ENCODE measurements at regions not wholly inside any gene's neighbourhood (a gene's known extent, or its start where the extent isn't known, plus 50 kb on each side); places are given as distances from the start of the nearest gene placed in this dataset.

DNA sequence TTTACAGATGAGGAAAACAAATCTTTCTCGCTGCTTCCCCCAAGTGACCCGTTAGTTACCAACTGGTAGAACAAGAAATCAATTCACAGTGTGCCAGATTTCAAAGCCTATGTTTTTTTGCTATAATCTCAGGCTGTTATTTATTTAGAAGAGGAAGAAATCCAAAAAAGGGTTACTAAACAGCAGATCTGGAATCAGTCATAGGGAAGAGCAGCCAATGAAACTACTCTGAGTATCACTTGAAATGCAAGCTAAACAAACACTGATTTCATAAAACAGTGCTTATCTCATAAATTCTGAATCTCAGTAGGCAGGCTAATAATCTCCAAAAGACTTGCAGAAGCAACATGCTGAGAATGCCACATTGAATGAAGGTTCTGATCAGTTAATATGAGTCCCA lies 829.5 kb upstream of the ACO1 start:
- DNase-seq (ENCODE audit: low spot score), result no peak
- H3K27me3 ChIP-seq (ENCODE audit: control insufficient read depth in 1 of 2, insufficient read depth in 2 of 2, low read length in 2 of 2), result no peaks in the 10 kb centered on the region
- POLR2A ChIA-PET, result no interaction called here
- in situ Hi-C loops (cut with HindIII; ENCODE audit: extremely low pct_ligation_motif_present, low pct_unique_long_range_greater_than_20kb) (no loop called here), intact Hi-C loops (cut with micrococcal nuclease; ENCODE audit: unreplicated experiment) (no loop called here)
- no peaks in the 10 kb centered on the region for H3K79me2 ChIP-seq (ENCODE audit: insufficient read depth, low read length)
- 0% methylated on average over 2 of the region's 2 CpGs for WGBS (ENCODE audit: low lambda C conversion rate)
- no TSS peak for BruUV-seq (replicated peaks)
- no peak overlapping the region for H2AFZ ChIP-seq (ENCODE audit: low read length)
- H3K9me3 ChIP-seq (ENCODE audit: low read length), result no peaks in the 10 kb centered on the region
- H3K4me1 ChIP-seq (ENCODE audit: insufficient read depth, low read length), result no peaks in the 10 kb centered on the region
- no peak for TF ChIP-seq MXI1 (IDR thresholded peaks at IDR 0.05; ENCODE audit: borderline replicate concordance, low read depth, low read length)
- no peak for FAIRE-seq
- ATAC-seq, result no peak
- H3K27ac ChIP-seq (ENCODE audit: extremely low read length, insufficient read depth, low read length), result no peak overlapping the region
- no peaks in the 10 kb centered on the region for H3K36me3 ChIP-seq (replicated peaks in 1 of 2; ENCODE audit: control insufficient read depth in 1 of 2, insufficient read depth in 2 of 2, low read length in 2 of 2)
- H3K4me2 ChIP-seq (ENCODE audit: low read depth, low read length), result no peak overlapping the region
- H3K4me3 ChIP-seq (replicated peaks in 1 of 3; ENCODE audit: insufficient read depth in 1 of 3, low read depth in 2 of 3, low read length in 3 of 3), result no peak overlapping the region
- CTCF ChIA-PET (ENCODE audit: low intra/inter-chr PET ratio, low total read pairs), result no interaction called here
- H4K20me1 ChIP-seq (ENCODE audit: insufficient read depth, low read length), result no peaks in the 10 kb centered on the region
- no peak overlapping the region for H3K9ac ChIP-seq (ENCODE audit: insufficient read depth, low read depth, low read length)

DNA sequence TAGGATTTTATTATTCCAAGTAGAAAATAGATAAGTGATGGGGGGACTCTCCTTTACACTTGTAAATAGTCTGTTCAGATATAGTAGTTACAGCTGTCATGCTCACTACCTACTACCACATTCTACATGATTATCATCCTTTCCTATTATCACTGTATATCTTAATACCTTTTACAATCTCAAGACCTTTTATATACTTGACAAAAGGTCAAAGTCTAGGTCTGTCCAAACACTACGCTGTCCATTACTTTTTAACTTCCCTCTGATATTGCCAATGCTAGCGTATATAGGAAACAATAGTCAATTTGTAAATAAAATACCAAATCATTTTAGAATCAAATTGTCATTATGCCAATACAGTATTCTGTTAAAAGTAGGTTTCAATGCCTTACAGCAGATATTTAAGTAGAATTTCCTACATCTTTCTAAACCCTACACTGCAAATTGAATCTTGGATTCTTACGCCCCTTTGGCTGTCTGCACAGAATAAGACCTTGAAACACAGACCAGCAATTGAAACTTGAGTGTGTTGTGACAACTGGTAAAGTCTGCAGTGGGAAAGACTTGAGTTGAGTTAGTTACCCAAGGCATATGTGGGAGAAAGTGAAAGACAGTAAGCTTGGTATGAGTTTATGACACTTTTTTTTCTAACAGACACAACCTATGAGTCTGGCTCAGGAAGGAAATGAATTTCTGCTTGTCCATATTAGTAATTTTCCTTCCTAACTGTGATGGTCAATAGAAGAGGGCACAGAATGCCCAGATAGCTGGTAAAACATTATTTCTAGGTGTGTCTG lies 827.6 kb upstream of the ACO1 start:
- H3K4me1 ChIP-seq (ENCODE audit: insufficient read depth, low read length), result no peaks in the 10 kb centered on the region
- BruUV-seq (replicated peaks), result no TSS peak
- no peaks in the 10 kb centered on the region for H3K9me3 ChIP-seq (ENCODE audit: low read length)
- H2AFZ ChIP-seq (ENCODE audit: low read length), result no peak overlapping the region
- POLR2A ChIA-PET, result no interaction called here
- H3K79me2 ChIP-seq (ENCODE audit: insufficient read depth, low read length), result no peaks in the 10 kb centered on the region
- no peak overlapping the region for H3K4me3 ChIP-seq (replicated peaks in 1 of 3; ENCODE audit: insufficient read depth in 1 of 3, low read depth in 2 of 3, low read length in 3 of 3)
- FAIRE-seq, result no peak
- H3K9ac ChIP-seq (ENCODE audit: insufficient read depth, low read depth, low read length), result no peak overlapping the region
- H3K27me3 ChIP-seq (ENCODE audit: control insufficient read depth in 1 of 2, insufficient read depth in 2 of 2, low read length in 2 of 2), result no peaks in the 10 kb centered on the region
- ATAC-seq, result no peak
- no peaks in the 10 kb centered on the region for H4K20me1 ChIP-seq (ENCODE audit: insufficient read depth, low read length)
- intact Hi-C loops (cut with micrococcal nuclease; ENCODE audit: unreplicated experiment) (no loop called here), in situ Hi-C loops (cut with HindIII; ENCODE audit: extremely low pct_ligation_motif_present, low pct_unique_long_range_greater_than_20kb) (no loop called here)
- H3K27ac ChIP-seq (ENCODE audit: extremely low read length, insufficient read depth, low read length), result no peak overlapping the region
- WGBS (ENCODE audit: low lambda C conversion rate), result 26% methylated on average over 3 of the region's 3 CpGs
- H3K36me3 ChIP-seq (replicated peaks in 1 of 2; ENCODE audit: control insufficient read depth in 1 of 2, insufficient read depth in 2 of 2, low read length in 2 of 2), result no peaks in the 10 kb centered on the region
- CTCF ChIA-PET (ENCODE audit: low intra/inter-chr PET ratio, low total read pairs), result no interaction called here
- no peak for DNase-seq (ENCODE audit: low spot score)
- H3K4me2 ChIP-seq (ENCODE audit: low read depth, low read length), result no peak overlapping the region
- no peak for TF ChIP-seq ZNF326 (CRISPR knock-in tag; IDR thresholded peaks at IDR 0.05; ENCODE audit: borderline replicate concordance)
- TF ChIP-seq SMAD1 (CRISPR knock-in tag; IDR thresholded peaks at IDR 0.05; ENCODE audit: borderline replicate concordance, low read depth), result no peak
- no peak for TF ChIP-seq KLF9 (CRISPR knock-in tag; IDR thresholded peaks at IDR 0.05; ENCODE audit: low read depth)
- TF ChIP-seq, protein P1, sequence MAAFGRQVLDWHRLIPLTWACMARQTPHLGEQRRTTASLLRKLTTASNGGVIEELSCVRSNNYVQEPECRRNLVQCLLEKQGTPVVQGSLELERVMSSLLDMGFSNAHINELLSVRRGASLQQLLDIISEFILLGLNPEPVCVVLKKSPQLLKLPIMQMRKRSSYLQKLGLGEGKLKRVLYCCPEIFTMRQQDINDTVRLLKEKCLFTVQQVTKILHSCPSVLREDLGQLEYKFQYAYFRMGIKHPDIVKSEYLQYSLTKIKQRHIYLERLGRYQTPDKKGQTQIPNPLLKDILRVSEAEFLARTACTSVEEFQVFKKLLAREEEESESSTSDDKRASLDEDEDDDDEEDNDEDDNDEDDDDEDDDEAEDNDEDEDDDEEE (CRISPR knock-in tag; IDR thresholded peaks at IDR 0.05), result no peak
- TF ChIP-seq, protein P2, sequence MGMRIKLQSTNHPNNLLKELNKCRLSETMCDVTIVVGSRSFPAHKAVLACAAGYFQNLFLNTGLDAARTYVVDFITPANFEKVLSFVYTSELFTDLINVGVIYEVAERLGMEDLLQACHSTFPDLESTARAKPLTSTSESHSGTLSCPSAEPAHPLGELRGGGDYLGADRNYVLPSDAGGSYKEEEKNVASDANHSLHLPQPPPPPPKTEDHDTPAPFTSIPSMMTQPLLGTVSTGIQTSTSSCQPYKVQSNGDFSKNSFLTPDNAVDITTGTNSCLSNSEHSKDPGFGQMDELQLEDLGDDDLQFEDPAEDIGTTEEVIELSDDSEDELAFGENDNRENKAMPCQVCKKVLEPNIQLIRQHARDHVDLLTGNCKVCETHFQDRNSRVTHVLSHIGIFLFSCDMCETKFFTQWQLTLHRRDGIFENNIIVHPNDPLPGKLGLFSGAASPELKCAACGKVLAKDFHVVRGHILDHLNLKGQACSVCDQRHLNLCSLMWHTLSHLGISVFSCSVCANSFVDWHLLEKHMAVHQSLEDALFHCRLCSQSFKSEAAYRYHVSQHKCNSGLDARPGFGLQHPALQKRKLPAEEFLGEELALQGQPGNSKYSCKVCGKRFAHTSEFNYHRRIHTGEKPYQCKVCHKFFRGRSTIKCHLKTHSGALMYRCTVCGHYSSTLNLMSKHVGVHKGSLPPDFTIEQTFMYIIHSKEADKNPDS (CRISPR knock-in tag; IDR thresholded peaks at IDR 0.05), result no peak
- TF ChIP-seq, protein P3, sequence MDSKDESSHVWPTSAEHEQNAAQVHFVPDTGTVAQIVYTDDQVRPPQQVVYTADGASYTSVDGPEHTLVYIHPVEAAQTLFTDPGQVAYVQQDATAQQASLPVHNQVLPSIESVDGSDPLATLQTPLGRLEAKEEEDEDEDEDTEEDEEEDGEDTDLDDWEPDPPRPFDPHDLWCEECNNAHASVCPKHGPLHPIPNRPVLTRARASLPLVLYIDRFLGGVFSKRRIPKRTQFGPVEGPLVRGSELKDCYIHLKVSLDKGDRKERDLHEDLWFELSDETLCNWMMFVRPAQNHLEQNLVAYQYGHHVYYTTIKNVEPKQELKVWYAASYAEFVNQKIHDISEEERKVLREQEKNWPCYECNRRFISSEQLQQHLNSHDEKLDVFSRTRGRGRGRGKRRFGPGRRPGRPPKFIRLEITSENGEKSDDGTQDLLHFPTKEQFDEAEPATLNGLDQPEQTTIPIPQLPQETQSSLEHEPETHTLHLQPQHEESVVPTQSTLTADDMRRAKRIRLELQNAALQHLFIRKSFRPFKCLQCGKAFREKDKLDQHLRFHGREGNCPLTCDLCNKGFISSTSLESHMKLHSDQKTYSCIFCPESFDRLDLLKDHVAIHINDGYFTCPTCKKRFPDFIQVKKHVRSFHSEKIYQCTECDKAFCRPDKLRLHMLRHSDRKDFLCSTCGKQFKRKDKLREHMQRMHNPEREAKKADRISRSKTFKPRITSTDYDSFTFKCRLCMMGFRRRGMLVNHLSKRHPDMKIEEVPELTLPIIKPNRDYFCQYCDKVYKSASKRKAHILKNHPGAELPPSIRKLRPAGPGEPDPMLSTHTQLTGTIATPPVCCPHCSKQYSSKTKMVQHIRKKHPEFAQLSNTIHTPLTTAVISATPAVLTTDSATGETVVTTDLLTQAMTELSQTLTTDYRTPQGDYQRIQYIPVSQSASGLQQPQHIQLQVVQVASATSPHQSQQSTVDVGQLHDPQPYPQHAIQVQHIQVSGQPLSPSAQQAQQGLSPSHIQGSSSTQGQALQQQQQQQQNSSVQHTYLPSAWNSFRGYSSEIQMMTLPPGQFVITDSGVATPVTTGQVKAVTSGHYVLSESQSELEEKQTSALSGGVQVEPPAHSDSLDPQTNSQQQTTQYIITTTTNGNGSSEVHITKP (CRISPR knock-in tag; IDR thresholded peaks at IDR 0.05; ENCODE audit: low read depth), result no peak
- TF ChIP-seq ZNF747 (CRISPR knock-in tag; IDR thresholded peaks at IDR 0.05; ENCODE audit: borderline replicate concordance), result no peak
